Hematopoietic multipotent progenitor cell (in vitro differentiated cells): ENCODE measurements at regions not wholly inside any gene's neighbourhood (a gene's known extent, or its start where the extent isn't known, plus 50 kb on each side); places are given as distances from the start of the nearest gene placed in this dataset.
"Not testable (repeated sequence)": the region's sequence is repeated elsewhere in the genome, so short reads cannot be mapped to it uniquely, and the experiment has no call there.

Source experiments
- DNase-seq, 3 donors: peaks; one replicate each; pipeline ENCODE4 v3.0.0-alpha.2; 2011 to 2015; ENCODE audit warnings: low read depth in 2 of 3, low spot score in 2 of 3

DNA sequence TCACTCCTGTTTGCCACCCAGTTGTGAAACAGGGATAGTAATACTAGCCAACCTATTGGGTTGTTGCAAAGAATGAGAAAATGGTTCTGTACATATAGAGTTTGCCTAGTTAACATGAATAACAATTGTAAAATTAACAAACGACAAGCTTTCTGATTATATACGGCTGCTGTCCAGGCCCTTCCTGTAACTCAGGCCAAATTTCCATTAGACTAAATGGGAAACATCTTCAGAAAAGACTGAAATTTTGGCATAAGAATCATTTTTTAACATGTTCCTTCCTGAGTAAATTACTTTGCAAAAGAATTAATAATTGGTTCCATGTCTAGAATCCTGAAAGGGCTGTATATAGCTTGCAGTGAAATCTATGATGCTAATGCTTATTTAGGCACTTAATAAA lies 117.7 kb upstream of the SATB2 start:
- DNase-seq: no peak

- no peak for DNase-seq
These were observed 114.8 kb upstream of the SATB2 start for GRCh38 chr2:199572571-199572970.

DNA sequence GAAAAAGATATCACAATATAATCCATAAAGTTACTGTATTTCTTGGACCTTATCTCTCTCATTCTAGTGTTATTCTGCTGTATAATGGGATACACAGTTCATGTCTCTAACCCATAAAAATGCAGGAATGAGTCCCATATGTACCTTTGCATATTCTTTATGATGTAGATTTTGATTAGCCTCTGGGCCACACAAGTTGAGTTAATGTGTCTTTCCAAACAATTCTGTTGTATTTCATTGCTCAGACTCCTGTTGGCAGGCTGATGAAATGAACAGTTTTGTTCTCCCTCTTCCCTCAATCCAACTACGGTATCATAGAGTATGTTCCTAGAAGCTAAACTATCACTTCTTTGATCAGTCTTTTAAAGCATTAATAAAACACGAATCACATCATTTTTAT lies 113.2 kb upstream of the SATB2 start:
- DNase-seq: no peak

DNA sequence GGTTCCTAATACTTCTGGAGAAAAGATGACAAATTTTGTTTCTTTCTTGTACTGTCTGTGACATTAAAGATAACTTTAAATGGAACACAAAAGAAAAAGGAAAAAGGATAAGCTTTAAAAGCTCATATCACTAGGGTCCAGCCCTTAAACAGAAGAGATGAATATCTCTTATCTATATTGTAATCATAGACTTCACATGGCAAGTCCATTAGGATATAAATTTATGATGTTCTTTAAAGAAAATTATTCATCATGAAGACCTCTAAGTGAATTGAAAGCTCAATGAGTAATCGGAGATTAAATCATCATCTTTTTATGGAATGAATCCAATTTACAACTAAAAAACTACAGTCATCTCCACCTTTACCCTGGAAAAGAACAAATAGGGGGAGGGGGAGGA lies 111.6 kb upstream of the SATB2 start:
- no peak for DNase-seq

DNA sequence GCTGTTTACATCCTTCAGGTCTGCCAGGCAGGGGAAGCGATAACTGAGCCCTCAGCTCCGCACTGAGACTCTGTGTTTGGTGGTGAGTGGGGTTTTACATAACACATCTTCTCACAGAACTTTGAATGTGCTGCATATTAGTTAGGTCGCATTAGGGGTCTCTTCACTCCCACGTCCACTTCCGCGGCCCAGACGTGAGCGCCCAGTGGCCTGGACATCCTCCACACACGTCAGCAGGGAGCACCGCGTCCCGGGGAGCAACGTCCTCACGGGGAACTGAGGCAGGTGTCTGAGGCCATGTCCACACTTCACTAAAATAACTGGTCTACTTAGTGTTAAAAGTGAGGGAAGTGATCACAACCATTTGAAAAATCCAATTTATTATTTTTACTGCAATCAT lies 100.4 kb upstream of the SATB2 start:
- DNase-seq: no peak

DNA sequence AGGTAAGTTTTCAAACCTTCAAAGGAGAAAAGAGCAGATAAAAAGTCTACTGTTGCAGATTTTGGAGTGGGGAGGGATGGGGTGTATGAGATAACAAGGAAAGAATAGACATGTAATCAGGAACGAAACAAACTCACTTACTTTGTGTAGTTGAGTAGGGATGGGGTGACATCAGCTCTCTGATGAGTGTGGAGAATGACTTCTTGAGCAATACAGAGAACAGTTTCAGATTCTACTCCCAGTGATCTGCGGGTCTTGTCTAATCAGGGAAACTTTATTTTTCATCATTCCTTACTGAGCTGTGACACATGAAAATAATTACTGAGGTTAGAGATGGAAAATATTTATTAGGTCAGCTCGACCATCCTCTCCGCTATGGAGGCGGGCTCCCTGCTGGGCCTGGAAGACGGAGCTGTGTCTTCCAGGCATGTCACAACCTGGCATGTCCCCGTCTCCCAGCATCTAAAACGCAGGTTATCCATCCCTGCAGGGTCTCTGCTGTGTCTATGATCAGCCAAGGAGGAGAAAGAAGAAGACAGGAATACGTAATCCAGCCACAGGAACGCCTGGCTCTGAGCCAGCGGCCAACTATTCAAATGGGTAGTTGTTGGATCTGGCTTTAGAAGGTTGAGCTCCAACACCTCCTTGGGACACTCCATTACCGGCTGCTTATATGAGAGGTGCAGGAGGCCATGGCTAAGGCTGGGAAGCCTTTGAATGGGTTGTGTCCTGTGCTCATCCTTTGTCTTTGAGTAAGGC lies 99.0 kb upstream of the SATB2 start:
- no peak for DNase-seq

GRCh38 chr2:199554026-199554425 lies 96.3 kb upstream of the SATB2 start:
- no peak for DNase-seq

DNA sequence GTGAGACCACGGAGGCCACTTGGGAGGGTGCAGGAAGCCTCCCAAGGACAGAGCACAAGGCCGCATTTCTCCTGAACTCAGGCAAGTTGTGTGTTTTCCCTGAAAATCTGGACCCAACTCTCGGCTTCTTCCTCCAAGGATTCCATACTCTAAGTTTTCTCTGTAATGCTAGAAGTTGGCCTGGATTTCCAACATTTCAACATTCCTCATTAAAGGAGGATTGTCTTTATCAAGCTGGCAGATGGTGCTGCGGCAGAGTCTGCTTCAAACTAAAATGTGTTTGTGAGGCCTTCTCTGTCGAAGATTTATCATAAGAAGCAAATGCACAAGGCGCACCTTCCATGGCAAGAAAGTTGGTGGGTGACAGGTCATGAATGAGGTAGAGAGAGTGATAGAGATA lies 94.4 kb upstream of the SATB2 start:
- DNase-seq: no peak

DNA sequence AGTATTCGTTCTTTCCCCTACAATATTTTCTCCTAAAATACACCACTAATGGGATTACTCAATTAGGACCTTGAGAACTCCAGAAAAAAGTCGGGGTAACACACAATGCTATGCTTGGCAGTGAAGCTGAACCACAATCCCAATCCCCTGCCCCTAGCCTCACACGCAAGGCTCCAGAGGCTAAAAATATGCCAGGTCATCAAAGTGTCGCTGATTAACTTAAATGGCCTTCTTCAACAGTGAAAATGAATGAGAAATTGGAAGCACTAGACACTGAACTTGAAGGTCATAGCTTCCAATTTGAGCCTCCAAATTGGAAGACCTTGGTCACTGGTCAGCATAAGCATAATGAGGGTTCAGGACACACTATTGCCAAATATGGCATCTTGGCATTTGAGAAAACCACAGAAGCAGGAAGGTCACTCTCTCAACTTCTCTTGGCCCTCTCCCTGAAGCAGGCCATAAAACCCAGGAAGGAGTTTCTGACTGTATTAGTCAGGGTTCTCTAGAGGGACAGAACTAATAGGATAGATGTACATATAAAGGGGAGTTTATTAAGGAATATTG lies 86.0 kb upstream of the SATB2 start:
- DNase-seq: no peak

- DNase-seq: no peak
These were observed 77.9 kb upstream of the SATB2 start for GRCh38 chr2:199535445-199536177.

DNA sequence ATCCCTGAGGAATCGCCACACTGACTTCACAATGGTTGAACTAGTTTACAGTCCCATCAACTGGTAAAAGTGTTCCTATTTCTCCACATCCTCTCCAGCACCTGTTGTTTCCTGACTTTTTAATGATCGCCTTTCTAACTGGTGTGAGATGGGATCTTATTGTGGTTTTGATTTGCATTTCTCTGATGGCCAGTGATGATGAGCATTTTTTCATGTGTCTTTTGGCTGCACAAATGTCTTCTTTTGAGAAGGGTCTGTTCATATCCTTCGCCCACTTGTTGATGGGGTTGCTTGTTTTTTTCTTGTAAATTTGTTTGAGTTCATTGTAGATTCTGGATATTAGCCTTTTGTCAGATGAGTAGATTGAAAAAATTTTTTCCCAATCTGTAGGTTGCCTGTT lies 76.1 kb upstream of the SATB2 start:
- DNase-seq: not testable (repeated sequence)

DNA sequence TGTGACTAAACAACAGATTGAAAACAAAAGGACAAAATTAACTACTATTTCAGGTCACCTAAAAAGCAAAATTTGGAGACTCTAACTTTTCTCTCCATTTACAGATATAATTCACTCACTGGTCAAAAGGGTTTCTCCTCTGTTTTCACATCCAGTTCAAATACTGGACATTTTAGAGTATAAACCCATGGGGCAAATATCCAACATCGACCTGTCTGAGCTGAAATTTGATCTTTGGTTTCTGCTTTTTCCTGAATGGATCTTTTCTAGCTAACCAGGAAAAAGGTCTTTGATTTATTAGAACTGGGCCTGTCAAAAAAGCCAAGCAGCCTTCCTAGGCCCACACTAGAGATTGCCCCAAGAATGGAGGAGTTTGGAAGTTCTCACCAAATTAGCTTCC lies 69.3 kb upstream of the SATB2 start:
- no peak for DNase-seq

DNA sequence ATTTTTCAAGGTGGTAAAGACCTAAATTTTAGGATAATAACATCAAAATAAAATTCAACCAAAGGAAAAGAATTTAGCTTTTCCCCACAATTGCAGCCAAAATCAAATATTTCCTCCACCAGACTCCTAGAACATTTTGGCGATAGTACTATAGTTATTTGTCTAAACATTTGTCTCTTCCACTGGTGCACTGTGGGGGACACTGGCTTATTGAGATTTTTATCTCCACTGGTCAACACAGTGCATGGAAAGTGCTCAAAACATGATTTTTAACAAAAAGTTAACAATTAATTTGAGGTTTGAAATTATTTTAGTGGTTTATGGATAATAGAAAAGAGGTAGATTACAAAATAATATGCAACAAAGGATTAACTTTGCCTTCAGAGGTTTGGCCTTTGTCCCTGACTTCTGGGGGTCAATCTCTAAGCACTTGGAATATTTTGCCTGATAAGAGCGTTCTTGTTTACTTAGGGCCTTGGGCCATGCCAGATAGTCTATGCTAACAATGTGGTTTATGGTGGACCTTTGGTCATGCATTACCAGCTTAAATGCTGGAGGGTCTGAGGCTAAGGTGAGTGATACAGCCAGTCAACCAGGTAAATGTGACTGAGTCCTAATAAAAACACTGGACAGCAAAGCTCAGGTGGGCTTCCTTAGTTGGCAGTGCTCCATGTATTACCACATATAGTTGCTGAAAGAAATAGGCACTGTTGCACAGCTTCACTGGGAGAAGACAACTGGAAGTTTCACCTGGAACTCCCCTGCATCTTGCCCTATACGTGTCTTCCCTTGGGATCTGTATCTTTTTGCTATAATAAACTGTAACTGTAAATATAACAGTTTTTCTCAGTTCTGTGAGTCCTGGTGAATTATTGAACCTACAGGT lies 67.2 kb upstream of the SATB2 start:
- DNase-seq: no peak

- no peak for DNase-seq
These were observed 51.7 kb upstream of the SATB2 start for GRCh38 chr2:199509403-199509802.
